Ovary (tissue), 3 donors: ENCODE measurements at regions not wholly inside any gene's neighbourhood (a gene's known extent, or its start where the extent isn't known, plus 50 kb on each side); places are given as distances from the start of the nearest gene placed in this dataset.

ENCODE experiments used
- CTCF ChIP-seq, 3 donors: fragments of 450-650 bp in 2 of 3; fragments of 200-600 bp in 1 of 3; IDR thresholded peaks; one replicate each; pipeline versions ENCODE4 v1.5.1 to v1.8.0; 2016 to 2022; ENCODE audit warnings: antibody characterized with exemption in 3 of 3, mild to moderate bottlenecking in 1 of 3
- EP300 ChIP-seq: sonication (generic); formaldehyde crosslinking; IDR thresholded peaks from one replicate; pipeline ENCODE4 v1.6.1; 2017; ENCODE audit warnings: antibody characterized with exemption
- POLR2A ChIP-seq: fragments of 450-650 bp; IDR thresholded peaks from one replicate; pipeline ENCODE4 v1.6.1; 2017; ENCODE audit warnings: antibody characterized with exemption, mild to moderate bottlenecking, moderate library complexity
- donor health status: DM: no; HTN: no; CAD: no.

GRCh38 chrX:69282893-69283690 lies 117.8 kb upstream of the PJA1 start:
- TF ChIP-seq CTCF (IDR thresholded peaks at IDR 0.05) (no peak), POLR2A (no peak), EP300 (no peak)
